ACC112 (cell line): ENCODE measurements at regions not wholly inside any gene's neighbourhood (a gene's known extent, or its start where the extent isn't known, plus 50 kb on each side); places are given as distances from the start of the nearest gene placed in this dataset.

ENCODE experiments used
- H2AFZ ChIP-seq: fragments of 200-600 bp; sonication (generic); one replicate; pipeline ENCODE4 v1.6.0; 2017; ENCODE audit warnings: antibody characterized with exemption, low read length; ENCODE audit not compliant: unreplicated experiment
- H3K27ac ChIP-seq: fragments of 200-600 bp; sonication (generic); 2 replicates; pipeline ENCODE4 v1.5.1; 2014; ENCODE audit warnings: low read depth, mild to moderate bottlenecking, antibody characterized with exemption, low read length, moderate library complexity
- H3K27me3 ChIP-seq: fragments of 200-600 bp; sonication (generic); 2 replicates; pipeline ENCODE4 v1.6.1; 2014; ENCODE audit warnings: mild to moderate bottlenecking, antibody characterized with exemption, low read length, moderate library complexity, mixed read lengths; ENCODE audit not compliant: insufficient read depth
- H3K36me3 ChIP-seq: fragments of 200-600 bp; sonication (generic); 2 replicates; pipeline ENCODE4 v1.6.1; 2016; ENCODE audit warnings: mild to moderate bottlenecking, antibody characterized with exemption, low read length, moderate library complexity, mixed read lengths; ENCODE audit not compliant: insufficient read depth
- H3K4me1 ChIP-seq: fragments of 200-600 bp; sonication (generic); one replicate; pipeline ENCODE4 v1.6.1; 2016; ENCODE audit warnings: low read length, mixed read lengths; ENCODE audit not compliant: insufficient read depth, unreplicated experiment, control insufficient read depth
- H3K4me3 ChIP-seq: fragments of 200-600 bp; sonication (generic); 2 replicates; pipeline ENCODE4 v1.5.1; 2014; ENCODE audit warnings: mild to moderate bottlenecking, low read depth, low read length
- H3K79me2 ChIP-seq: fragments of 200-600 bp; sonication (generic); one replicate; pipeline ENCODE4 v1.6.0; 2016; ENCODE audit warnings: low read length; ENCODE audit not compliant: control insufficient read depth, unreplicated experiment, insufficient read depth

DNA sequence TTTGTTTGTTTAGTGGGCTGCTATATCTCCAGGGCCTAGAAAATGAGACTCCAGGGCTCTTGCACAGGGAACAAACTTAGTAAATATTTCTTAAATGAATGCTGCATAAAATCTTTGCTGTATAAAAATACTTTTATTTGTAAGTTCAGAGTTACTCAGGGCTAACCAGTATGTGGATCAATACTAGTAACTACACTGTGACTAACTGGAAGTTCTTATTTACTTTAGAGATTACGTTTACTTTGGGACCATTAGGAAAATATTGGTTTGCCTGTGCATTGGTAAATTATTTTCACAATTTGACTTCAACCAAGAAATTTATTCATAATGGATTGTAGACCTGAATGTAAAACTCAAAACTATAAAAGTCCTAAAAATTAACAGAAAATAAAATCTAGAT, 575.5 kb downstream of the RNF144A start:
- no peaks in the 10 kb centered on the region for H3K79me2 ChIP-seq
- H3K4me3 ChIP-seq: no peak overlapping the region
- no peaks in the 10 kb centered on the region for H3K27me3 ChIP-seq
- H3K36me3 ChIP-seq: no peaks in the 10 kb centered on the region
- no peaks in the 10 kb centered on the region for H3K4me1 ChIP-seq
- H3K27ac ChIP-seq: no peak overlapping the region
- H2AFZ ChIP-seq: no peak overlapping the region

DNA sequence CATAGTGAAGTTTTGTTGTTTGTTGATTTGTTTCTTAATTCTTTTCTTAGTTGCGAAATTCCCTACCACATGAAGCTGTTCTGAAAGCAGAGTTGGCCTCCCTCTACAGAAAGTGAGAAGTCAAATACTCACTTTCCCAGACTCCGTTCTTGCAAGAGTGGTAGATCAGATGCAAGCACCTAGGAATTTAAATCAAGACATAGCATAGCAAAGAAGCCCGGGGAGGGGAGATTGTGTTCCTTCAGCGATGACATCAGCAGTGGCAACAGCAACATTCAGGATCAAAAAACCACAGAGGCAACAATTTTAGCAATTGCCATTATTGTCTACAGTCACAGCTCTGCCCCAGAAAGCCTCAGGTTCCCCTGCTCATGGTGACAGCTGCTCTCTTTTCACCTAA, 580.0 kb downstream of the RNF144A start:
- Histone ChIP-seq H3K79me2 (no peaks in the 10 kb centered on the region), H3K4me3 (no peak overlapping the region), H2AFZ (no peak overlapping the region), H3K27ac (no peak overlapping the region), H3K4me1 (no peaks in the 10 kb centered on the region), H3K36me3 (no peaks in the 10 kb centered on the region), H3K27me3 (no peaks in the 10 kb centered on the region)

DNA sequence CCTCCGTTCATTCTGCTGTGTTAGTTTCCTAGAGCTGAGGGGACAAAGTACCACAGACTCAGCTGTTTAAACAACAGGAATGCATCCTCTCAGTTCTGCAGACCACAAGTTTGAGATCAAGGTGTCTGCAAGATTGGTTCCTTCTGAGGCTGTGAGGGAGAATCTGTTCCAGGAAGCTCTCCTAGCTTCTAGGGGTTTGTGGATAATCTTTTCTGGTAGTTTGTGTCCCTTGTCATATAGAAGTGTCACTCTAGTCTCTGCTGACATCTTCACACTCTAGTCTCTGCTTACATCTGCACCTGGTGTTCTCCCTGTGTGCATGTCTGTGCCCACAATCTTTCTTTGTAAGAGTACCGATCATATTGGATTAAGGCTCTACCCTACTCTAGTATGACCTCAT, 581.8 kb downstream of the RNF144A start:
- Histone ChIP-seq H3K4me3 (no peak overlapping the region), H3K27ac (no peak overlapping the region), H3K79me2 (no peaks in the 10 kb centered on the region), H3K27me3 (no peaks in the 10 kb centered on the region), H2AFZ (no peak overlapping the region), H3K4me1 (no peaks in the 10 kb centered on the region), H3K36me3 (no peaks in the 10 kb centered on the region)

DNA sequence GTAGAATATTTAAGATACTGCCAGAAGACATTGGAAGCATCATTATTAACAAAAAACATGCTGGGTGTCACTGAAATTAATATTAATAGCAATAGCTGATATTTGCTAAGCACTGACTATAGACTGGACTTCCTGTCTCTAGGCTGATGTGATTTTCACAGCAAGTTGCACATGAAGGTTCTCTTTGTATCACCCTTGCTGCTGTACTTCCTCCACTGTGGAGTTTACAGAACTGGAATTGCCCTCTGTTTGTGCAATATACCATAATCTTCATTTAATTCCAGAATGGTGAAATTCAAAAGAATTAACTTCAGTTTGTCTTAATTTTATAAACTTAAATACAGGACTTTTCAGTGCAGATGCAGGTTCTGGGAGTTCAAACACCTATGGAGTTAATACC, 585.1 kb downstream of the RNF144A start:
- Histone ChIP-seq H3K36me3 (no peaks in the 10 kb centered on the region), H3K4me1 (no peaks in the 10 kb centered on the region), H3K79me2 (no peaks in the 10 kb centered on the region), H3K27me3 (no peaks in the 10 kb centered on the region), H3K27ac (no peak overlapping the region), H2AFZ (no peak overlapping the region), H3K4me3 (no peak overlapping the region)

DNA sequence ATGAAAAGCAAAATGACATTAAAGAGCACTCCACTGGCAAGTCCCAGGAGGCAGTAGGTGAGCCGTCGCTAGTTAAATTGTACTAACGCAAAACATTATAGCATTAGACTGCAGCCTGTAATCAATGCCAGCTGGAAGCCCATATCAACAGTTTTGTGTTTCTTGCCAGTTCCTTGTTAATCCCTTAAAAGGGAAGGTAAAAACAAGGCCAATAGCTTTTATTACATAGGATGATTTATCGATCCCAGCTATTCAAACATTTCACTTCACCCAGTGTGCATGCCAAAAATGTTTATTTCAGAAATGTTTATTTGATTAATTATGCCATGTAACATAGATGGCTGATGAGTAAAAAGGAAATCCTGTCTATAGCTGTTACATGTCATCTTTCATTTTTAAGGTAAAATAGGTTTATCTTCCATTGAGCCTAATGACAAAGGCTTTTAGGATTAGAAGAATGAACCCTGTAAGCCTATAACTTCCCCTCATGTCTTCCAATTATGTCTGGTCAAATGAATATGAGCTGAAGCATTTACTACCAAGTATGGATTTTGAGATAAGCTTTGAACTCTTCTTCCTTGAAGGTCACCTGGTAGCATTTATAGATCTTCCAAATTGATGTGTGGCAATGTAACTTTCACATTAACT, 591.2 kb downstream of the RNF144A start:
- Histone ChIP-seq H3K36me3 (no peaks in the 10 kb centered on the region), H3K4me1 (no peaks in the 10 kb centered on the region), H3K27ac (no peak overlapping the region), H2AFZ (no peak overlapping the region), H3K27me3 (no peaks in the 10 kb centered on the region), H3K79me2 (no peaks in the 10 kb centered on the region), H3K4me3 (no peak overlapping the region)

DNA sequence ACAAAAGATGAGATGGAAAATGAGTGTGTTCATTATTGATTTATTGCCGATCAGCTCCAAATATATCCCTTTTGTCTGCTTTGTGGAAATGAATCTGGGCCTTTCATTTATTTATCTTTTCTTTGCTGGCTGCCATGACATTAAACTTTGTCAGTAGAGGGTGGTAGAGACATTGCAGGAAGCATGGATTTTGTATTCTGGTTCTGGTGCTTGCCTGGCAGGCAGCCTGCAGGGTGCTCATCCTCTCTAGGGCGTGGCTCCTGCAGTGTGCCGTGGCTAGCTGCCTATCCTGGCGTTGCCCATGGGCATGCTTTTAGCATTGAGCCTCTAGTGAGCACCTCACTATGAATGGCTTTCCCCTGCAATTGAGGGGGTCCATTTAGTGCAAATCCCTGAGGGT, 593.1 kb downstream of the RNF144A start:
- H3K4me3 ChIP-seq: no peak overlapping the region
- H2AFZ ChIP-seq: no peak overlapping the region
- no peak overlapping the region for H3K27ac ChIP-seq
- H3K36me3 ChIP-seq: no peaks in the 10 kb centered on the region
- no peaks in the 10 kb centered on the region for H3K27me3 ChIP-seq
- no peaks in the 10 kb centered on the region for H3K79me2 ChIP-seq
- H3K4me1 ChIP-seq: no peaks in the 10 kb centered on the region

DNA sequence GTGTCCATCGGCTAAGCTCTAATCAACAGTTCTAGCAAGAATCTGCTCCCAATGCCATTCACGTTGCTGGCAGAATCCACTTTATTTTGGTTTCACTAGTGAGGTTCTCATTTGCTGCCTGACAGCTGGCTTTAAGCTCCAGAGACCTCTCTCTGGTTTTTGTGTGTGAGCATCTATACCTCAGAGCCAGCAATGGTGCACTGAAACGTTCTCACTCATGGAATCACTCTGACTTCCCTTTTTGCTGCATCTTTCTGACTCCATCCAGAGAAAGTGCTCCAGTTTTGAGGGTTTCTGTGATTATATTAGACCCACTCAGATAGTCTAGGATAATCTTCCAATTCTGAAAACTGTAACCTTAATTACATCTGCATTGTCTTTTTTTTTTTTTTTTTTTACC, 596.6 kb downstream of the RNF144A start:
- Histone ChIP-seq H3K27me3 (no peaks in the 10 kb centered on the region), H3K27ac (no peak overlapping the region), H3K4me3 (no peak overlapping the region), H3K36me3 (no peaks in the 10 kb centered on the region), H3K4me1 (peaks cover 5% of the 10 kb centered on the region), H2AFZ (no peak overlapping the region), H3K79me2 (no peaks in the 10 kb centered on the region)

DNA sequence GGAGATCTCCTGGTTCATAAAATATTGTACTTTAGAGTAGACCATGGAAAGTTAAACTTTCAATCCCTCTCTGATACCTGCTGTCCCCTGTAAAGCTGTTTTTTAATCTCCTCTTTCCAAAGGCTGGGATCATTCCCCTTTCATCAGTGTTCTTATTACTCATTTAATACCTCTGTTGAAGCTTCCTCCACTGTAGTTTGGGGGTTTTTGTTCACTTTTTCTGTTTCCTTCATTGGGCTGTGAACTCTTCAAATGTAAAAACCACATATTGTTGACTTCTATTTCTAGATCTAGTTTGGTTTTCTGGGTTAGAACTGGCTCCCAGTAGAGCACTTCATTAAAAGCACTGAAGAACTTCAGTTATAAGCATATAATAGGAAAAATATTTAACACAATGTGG, 598.1 kb downstream of the RNF144A start:
- H3K27me3 ChIP-seq: no peaks in the 10 kb centered on the region
- H3K79me2 ChIP-seq: no peaks in the 10 kb centered on the region
- no peaks in the 10 kb centered on the region for H3K36me3 ChIP-seq
- peaks cover 5% of the 10 kb centered on the region for H3K4me1 ChIP-seq
- H3K27ac ChIP-seq: no peak overlapping the region
- H3K4me3 ChIP-seq: no peak overlapping the region
- H2AFZ ChIP-seq: no peak overlapping the region

DNA sequence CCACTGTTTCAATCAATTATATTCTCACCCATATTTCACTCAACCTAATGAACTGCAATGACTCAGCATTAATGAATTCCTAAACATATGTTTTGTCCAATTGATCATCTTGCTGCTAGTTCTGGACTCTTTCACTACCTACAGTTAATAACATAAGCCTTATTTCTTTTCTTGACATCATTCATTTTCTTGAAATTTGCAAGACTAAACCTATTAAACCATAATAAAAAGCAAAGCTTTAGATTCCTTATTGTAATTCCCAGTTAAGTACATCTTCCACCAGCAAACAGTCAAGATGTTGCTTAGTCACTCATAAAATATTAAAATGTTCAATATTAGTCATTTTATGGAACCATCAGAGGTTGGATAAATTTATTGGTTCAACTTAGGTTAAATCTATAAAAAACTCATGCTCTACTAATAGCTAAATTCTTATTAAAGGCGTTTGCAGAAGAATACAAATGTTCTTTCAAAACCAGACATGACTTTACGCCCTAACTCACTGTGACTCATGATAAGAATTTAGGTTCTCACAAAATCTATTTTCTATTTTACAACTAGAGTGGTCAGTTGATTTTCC, 599.4 kb downstream of the RNF144A start:
- Histone ChIP-seq H2AFZ (no peak overlapping the region), H3K79me2 (no peaks in the 10 kb centered on the region), H3K4me3 (no peak overlapping the region), H3K36me3 (no peaks in the 10 kb centered on the region), H3K27me3 (no peaks in the 10 kb centered on the region), H3K27ac (no peak overlapping the region), H3K4me1 (peaks cover 5% of the 10 kb centered on the region)

DNA sequence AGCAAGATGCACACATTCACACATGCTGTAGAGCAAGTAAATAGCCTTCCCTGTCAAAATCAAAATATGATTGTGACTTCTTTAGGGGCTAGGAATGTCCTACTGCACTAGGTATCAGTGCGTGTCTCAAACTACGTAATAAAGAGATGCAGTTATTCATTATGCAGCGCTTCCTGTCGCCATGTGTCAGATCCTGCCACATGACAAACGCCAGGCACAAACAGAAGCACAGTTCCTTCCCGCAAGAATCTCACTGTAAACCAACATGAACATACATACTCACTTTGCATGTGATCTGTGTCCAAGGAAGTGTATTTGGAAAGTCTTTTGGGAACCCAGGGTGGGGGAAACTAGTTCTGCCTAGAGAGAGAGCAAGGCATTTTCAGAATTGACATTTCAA, 599.9 kb downstream of the RNF144A start:
- Histone ChIP-seq H3K79me2 (no peaks in the 10 kb centered on the region), H2AFZ (no peak overlapping the region), H3K4me3 (no peak overlapping the region), H3K27me3 (no peaks in the 10 kb centered on the region), H3K36me3 (no peaks in the 10 kb centered on the region), H3K4me1 (peaks cover 5% of the 10 kb centered on the region), H3K27ac (no peak overlapping the region)

DNA sequence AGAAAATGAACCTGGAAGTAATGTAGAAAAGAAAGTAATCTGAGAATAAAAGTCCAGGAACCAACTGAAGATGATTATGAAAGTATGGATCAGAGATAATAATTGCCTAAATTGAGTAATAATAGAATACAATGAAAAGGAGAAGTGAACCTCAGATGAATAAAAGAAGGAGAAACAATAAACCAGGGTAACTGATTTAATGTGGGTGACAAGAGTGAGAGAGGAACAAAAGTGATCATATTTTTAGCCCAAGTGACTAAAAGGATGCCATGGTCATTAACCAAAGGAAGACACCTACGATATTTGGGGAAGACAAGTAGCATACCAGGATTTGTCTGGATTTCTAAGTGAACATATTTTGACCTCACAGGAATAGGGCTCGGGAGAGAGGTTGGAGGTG, 600.6 kb downstream of the RNF144A start:
- H2AFZ ChIP-seq: no peak overlapping the region
- no peaks in the 10 kb centered on the region for H3K36me3 ChIP-seq
- no peak overlapping the region for H3K4me3 ChIP-seq
- H3K79me2 ChIP-seq: no peaks in the 10 kb centered on the region
- H3K27me3 ChIP-seq: no peaks in the 10 kb centered on the region
- H3K4me1 ChIP-seq: peaks cover 5% of the 10 kb centered on the region
- no peak overlapping the region for H3K27ac ChIP-seq
